ENCODE measurements at regions not wholly inside any gene's neighbourhood (a gene's known extent, or its start where the extent isn't known, plus 50 kb on each side); places are given as distances from the start of the nearest gene placed in this dataset.

- Histone ChIP-seq H3K79me2 (ENCODE audit: control insufficient read depth, insufficient read depth, low read length) (no peaks in the 10 kb centered on the region), H3K4me2 (ENCODE audit: insufficient read depth, low read length) (no peak overlapping the region), H3K9me3 (replicated peaks; ENCODE audit: control insufficient read depth, insufficient read depth, low read length) (no peaks in the 10 kb centered on the region), H3K4me3 (replicated peaks in 1 of 3; ENCODE audit: insufficient read depth in 1 of 3, low read depth in 1 of 3, low read length in 3 of 3) (no peak overlapping the region), H3K27ac (ENCODE audit: insufficient read depth, low read depth, low read length) (no peak overlapping the region), H3K9me1 (replicated peaks; ENCODE audit: control insufficient read depth, extremely low read depth, insufficient read depth, low read length) (no peaks in the 10 kb centered on the region), H3K27me3 (ENCODE audit: control insufficient read depth in 2 of 2, insufficient read depth in 2 of 2, low read length in 2 of 2) (no peaks in the 10 kb centered on the region), H3K36me3 (ENCODE audit: control insufficient read depth in 2 of 2, extremely low read depth in 1 of 2, insufficient read depth in 2 of 2, low read length in 2 of 2) (no peaks in the 10 kb centered on the region), H2AFZ (ENCODE audit: low read depth, low read length) (no peak overlapping the region), H3K4me1 (ENCODE audit: control insufficient read depth, extremely low read depth, insufficient read depth, low read length) (no peaks in the 10 kb centered on the region), H4K20me1 (replicated peaks; ENCODE audit: control insufficient read depth, extremely low read depth, insufficient read depth, low read length) (no peaks in the 10 kb centered on the region), H3K9ac (replicated peaks; ENCODE audit: extremely low read depth, insufficient read depth, low read length) (no peak overlapping the region)
- CTCF ChIA-PET: no interaction called here
- DNase-seq (ENCODE audit: low read depth, low spot score) (no peak), FAIRE-seq (no peak)
- intact Hi-C loops (cut with micrococcal nuclease): no loop called here
- POLR2A ChIA-PET: no interaction called here
- no TSS peak for BruUV-seq (replicated peaks)
- no peak for TF ChIP-seq POLR2AphosphoS5 (IDR thresholded peaks at IDR 0.05; ENCODE audit: insufficient read depth, low read depth, low read length)
- TF ChIP-seq FOS (IDR thresholded peaks at IDR 0.05; ENCODE audit: borderline replicate concordance, insufficient read depth, low read length): no peak
- no peak for TF ChIP-seq CTCF (IDR thresholded peaks at IDR 0.05; ENCODE audit: extremely low read depth in 1 of 2, insufficient read depth in 1 of 2, low read depth in 1 of 2, low read length in 2 of 2)
- TF ChIP-seq GATA2 (IDR thresholded peaks at IDR 0.05; ENCODE audit: insufficient read depth, insufficient read length, low read depth, low read length): no peak
- TF ChIP-seq EZH2 (IDR thresholded peaks at IDR 0.05; ENCODE audit: borderline replicate concordance, low read depth, low read length, severe bottlenecking): no peak
- TF ChIP-seq, protein P1, sequence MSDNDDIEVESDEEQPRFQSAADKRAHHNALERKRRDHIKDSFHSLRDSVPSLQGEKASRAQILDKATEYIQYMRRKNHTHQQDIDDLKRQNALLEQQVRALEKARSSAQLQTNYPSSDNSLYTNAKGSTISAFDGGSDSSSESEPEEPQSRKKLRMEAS (IDR thresholded peaks at IDR 0.05; ENCODE audit: insufficient read depth, insufficient read length): no peak
- no peak for TF ChIP-seq POLR2A (IDR thresholded peaks at IDR 0.05; ENCODE audit: low read depth, low read length)
- TF ChIP-seq MYC (IDR thresholded peaks at IDR 0.05; ENCODE audit: low read depth, low read length): no peak
- no peak for TF ChIP-seq JUN (IDR thresholded peaks at IDR 0.05; ENCODE audit: borderline replicate concordance, insufficient read depth, insufficient read length, low read depth)
- dilution Hi-C loops (cut with MboI; ENCODE audit: extremely low pct_ligation_motif_present, low sequenced_read_pairs): no loop called here
Measured at GRCh38 chr2:128451084-128452023, 132.7 kb upstream of the HS6ST1 start.
